ENCODE measurements at regions not wholly inside any gene's neighbourhood (a gene's known extent, or its start where the extent isn't known, plus 50 kb on each side); places are given as distances from the start of the nearest gene placed in this dataset.

DNA sequence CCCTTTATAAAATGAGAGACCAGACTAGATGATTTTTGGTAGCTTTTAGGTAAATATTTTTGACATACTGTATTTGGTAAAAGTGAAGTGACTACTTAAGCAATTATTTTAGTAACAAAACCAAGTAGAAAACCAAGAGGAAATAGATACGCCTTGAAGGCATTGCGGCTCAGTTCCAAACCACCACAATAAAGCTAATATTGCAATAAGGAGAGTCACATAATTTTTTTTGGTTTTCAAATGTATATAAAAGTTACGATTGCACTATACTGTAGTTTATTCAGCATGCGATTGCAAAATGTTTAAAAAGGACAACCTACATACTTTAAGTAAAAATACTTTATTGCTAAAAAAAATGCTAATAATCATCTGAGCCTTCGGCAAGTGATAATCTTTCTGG, 581.7 kb upstream of the POT1 start:
- no peak for DNase-seq (ENCODE audit: low read depth, low spot score)
- no peak overlapping the region for H3K4me3 ChIP-seq (ENCODE audit: control insufficient read depth in 2 of 3, extremely low read depth in 1 of 3, insufficient read depth in 2 of 3, low read depth in 1 of 3, low read length in 3 of 3)
- FAIRE-seq: no peak
- no peak for TF ChIP-seq EZH2 (IDR thresholded peaks at IDR 0.05; ENCODE audit: low read length)
- TF ChIP-seq, protein P1, sequence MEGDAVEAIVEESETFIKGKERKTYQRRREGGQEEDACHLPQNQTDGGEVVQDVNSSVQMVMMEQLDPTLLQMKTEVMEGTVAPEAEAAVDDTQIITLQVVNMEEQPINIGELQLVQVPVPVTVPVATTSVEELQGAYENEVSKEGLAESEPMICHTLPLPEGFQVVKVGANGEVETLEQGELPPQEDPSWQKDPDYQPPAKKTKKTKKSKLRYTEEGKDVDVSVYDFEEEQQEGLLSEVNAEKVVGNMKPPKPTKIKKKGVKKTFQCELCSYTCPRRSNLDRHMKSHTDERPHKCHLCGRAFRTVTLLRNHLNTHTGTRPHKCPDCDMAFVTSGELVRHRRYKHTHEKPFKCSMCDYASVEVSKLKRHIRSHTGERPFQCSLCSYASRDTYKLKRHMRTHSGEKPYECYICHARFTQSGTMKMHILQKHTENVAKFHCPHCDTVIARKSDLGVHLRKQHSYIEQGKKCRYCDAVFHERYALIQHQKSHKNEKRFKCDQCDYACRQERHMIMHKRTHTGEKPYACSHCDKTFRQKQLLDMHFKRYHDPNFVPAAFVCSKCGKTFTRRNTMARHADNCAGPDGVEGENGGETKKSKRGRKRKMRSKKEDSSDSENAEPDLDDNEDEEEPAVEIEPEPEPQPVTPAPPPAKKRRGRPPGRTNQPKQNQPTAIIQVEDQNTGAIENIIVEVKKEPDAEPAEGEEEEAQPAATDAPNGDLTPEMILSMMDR (optimal IDR thresholded peaks at IDR 0.05 in 1 of 3, IDR thresholded peaks at IDR 0.05 in 1 of 3, conservative IDR thresholded peaks at IDR 0.05 in 1 of 3; ENCODE audit: extremely low read depth in 1 of 3, insufficient read depth in 2 of 3, low read length in 3 of 3): no peak
- H2AFZ ChIP-seq (ENCODE audit: control insufficient read depth, low read length): no peak overlapping the region
- no peak overlapping the region for H3K9ac ChIP-seq (ENCODE audit: control insufficient read depth, extremely low read depth, insufficient read depth, low read length)
- no peaks in the 10 kb centered on the region for H3K27me3 ChIP-seq (ENCODE audit: control insufficient read depth, extremely low read depth, insufficient read depth, low read length)
- no peak overlapping the region for H3K27ac ChIP-seq (ENCODE audit: control insufficient read depth, insufficient read depth, low read length)
- no peak overlapping the region for H3K4me2 ChIP-seq (ENCODE audit: control insufficient read depth, extremely low read depth, insufficient read depth, low read depth, low read length)
- dilution Hi-C loops (cut with MboI; ENCODE audit: extremely low pct_ligation_motif_present, low sequenced_read_pairs): no loop called here
- no peaks in the 10 kb centered on the region for H3K9me1 ChIP-seq (ENCODE audit: control insufficient read depth, extremely low read depth, insufficient read depth, low read length)
- H3K79me2 ChIP-seq (ENCODE audit: control insufficient read depth, insufficient read depth, low read length): no peaks in the 10 kb centered on the region
- no peaks in the 10 kb centered on the region for H3K9me3 ChIP-seq (ENCODE audit: control insufficient read depth, low read depth, low read length)
- H3K4me1 ChIP-seq (ENCODE audit: control insufficient read depth, extremely low read depth, insufficient read depth, low read length): no peaks in the 10 kb centered on the region
- no peaks in the 10 kb centered on the region for H3K36me3 ChIP-seq (ENCODE audit: control insufficient read depth in 2 of 2, extremely low read depth in 1 of 2, insufficient read depth in 2 of 2, low read length in 2 of 2)
- H4K20me1 ChIP-seq (ENCODE audit: control insufficient read depth, extremely low read depth, insufficient read depth, low read length): no peaks in the 10 kb centered on the region

DNA sequence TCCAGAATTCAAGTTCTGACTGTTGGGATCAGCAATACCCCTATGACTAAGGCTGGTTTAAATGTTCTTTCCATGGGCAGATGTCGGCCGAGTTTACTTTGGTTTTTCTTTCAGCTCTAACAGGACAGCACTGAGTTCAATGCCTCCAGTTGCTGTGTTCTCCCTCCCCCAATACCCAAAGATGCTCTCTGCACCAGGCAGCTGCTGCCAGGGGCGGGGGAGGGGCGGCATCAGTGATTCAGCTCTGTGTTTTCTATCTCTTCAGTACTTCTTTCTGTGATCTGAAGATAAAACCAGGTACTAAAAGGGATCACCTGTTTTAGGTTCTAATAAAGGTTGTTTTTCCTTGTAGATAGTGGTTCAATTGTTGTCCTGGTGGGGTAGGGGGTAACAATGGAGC, 576.7 kb upstream of the POT1 start:
- dilution Hi-C loops (cut with MboI; ENCODE audit: extremely low pct_ligation_motif_present, low sequenced_read_pairs): no loop called here
- H3K79me2 ChIP-seq (ENCODE audit: control insufficient read depth, insufficient read depth, low read length): no peaks in the 10 kb centered on the region
- TF ChIP-seq, protein P1 (optimal IDR thresholded peaks at IDR 0.05 in 1 of 3, IDR thresholded peaks at IDR 0.05 in 1 of 3, conservative IDR thresholded peaks at IDR 0.05 in 1 of 3; ENCODE audit: extremely low read depth in 1 of 3, insufficient read depth in 2 of 3, low read length in 3 of 3): no peak
- no peak for TF ChIP-seq EZH2 (IDR thresholded peaks at IDR 0.05; ENCODE audit: low read length)
- H3K4me1 ChIP-seq (ENCODE audit: control insufficient read depth, extremely low read depth, insufficient read depth, low read length): no peaks in the 10 kb centered on the region
- H3K4me3 ChIP-seq (ENCODE audit: control insufficient read depth in 2 of 3, extremely low read depth in 1 of 3, insufficient read depth in 2 of 3, low read depth in 1 of 3, low read length in 3 of 3): no peak overlapping the region
- H3K36me3 ChIP-seq (ENCODE audit: control insufficient read depth in 2 of 2, extremely low read depth in 1 of 2, insufficient read depth in 2 of 2, low read length in 2 of 2): no peaks in the 10 kb centered on the region
- no peak overlapping the region for H3K27ac ChIP-seq (ENCODE audit: control insufficient read depth, insufficient read depth, low read length)
- H4K20me1 ChIP-seq (ENCODE audit: control insufficient read depth, extremely low read depth, insufficient read depth, low read length): no peaks in the 10 kb centered on the region
- DNase-seq (ENCODE audit: low read depth, low spot score) (no peak), FAIRE-seq (no peak)
- H2AFZ ChIP-seq (ENCODE audit: control insufficient read depth, low read length): no peak overlapping the region
- H3K4me2 ChIP-seq (ENCODE audit: control insufficient read depth, extremely low read depth, insufficient read depth, low read depth, low read length): no peak overlapping the region
- H3K9me3 ChIP-seq (ENCODE audit: control insufficient read depth, low read depth, low read length): peaks cover 2% of the 10 kb centered on the region
- no peaks in the 10 kb centered on the region for H3K27me3 ChIP-seq (ENCODE audit: control insufficient read depth, extremely low read depth, insufficient read depth, low read length)
- H3K9me1 ChIP-seq (ENCODE audit: control insufficient read depth, extremely low read depth, insufficient read depth, low read length): no peaks in the 10 kb centered on the region
- no peak overlapping the region for H3K9ac ChIP-seq (ENCODE audit: control insufficient read depth, extremely low read depth, insufficient read depth, low read length)

All from keratinocyte (primary cell).